Subcutaneous abdominal adipose tissue (tissue), 5 donors: ENCODE measurements at regions not wholly inside any gene's neighbourhood (a gene's known extent, or its start where the extent isn't known, plus 50 kb on each side); places are given as distances from the start of the nearest gene placed in this dataset.

ENCODE experiments used
- H3K27ac ChIP-seq: one replicate; pipeline ENCODE4 v1.7.0; 2013; ENCODE audit warnings: low read depth, mild to moderate bottlenecking, inconsistent platforms, low read length, moderate library complexity
- H3K27me3 ChIP-seq, 5 donors: one replicate each; pipeline ENCODE4 v1.7.0; 2013; ENCODE audit warnings: low read length in 5 of 5, inconsistent platforms in 1 of 5; ENCODE audit not compliant: control insufficient read depth in 5 of 5, insufficient read depth in 4 of 5
- H3K36me3 ChIP-seq, 5 donors: one replicate each; pipeline ENCODE4 v1.7.0; 2013; ENCODE audit warnings: low read length in 5 of 5; ENCODE audit not compliant: control insufficient read depth in 5 of 5, insufficient read depth in 5 of 5
- H3K4me1 ChIP-seq, 5 donors: one replicate each; pipeline ENCODE4 v1.7.0; 2013; ENCODE audit warnings: low read length in 5 of 5, mild to moderate bottlenecking in 3 of 5, moderate library complexity in 1 of 5; ENCODE audit not compliant: control insufficient read depth in 5 of 5, insufficient read depth in 5 of 5
- H3K4me3 ChIP-seq, 5 donors: one replicate each; pipeline ENCODE4 v1.7.0; 2013; ENCODE audit warnings: low read length in 5 of 5, low read depth in 1 of 5
- H3K9ac ChIP-seq, 5 donors: one replicate each; pipeline ENCODE4 v1.7.0; 2013; ENCODE audit warnings: low read length in 5 of 5, mild to moderate bottlenecking in 4 of 5, moderate library complexity in 3 of 5
- H3K9me3 ChIP-seq, 5 donors: one replicate each; pipeline ENCODE4 v1.7.0; 2013; ENCODE audit warnings: low read length in 5 of 5; ENCODE audit not compliant: control insufficient read depth in 5 of 5
- donor health status: healthy.
- donor health status: healthy.
- donor health status: healthy.
- donor health status: healthy.
- donor health status: healthy.

- Histone ChIP-seq H3K27ac (no peak overlapping the region), H3K27me3 (no peaks in the 10 kb centered on the region), H3K4me3 (no peak overlapping the region), H3K4me1 (no peaks in the 10 kb centered on the region), H3K9me3 (no peaks in the 10 kb centered on the region), H3K36me3 (no peaks in the 10 kb centered on the region), H3K9ac (no peak overlapping the region)
Observed at GRCh38 chr9:106314476-106314875, 548.5 kb upstream of the ZNF462 start.

- H3K4me1 ChIP-seq: no peaks in the 10 kb centered on the region
- H3K27me3 ChIP-seq: no peaks in the 10 kb centered on the region
- H3K4me3 ChIP-seq: no peak overlapping the region
- no peaks in the 10 kb centered on the region for H3K9me3 ChIP-seq
- no peak overlapping the region for H3K9ac ChIP-seq
- no peaks in the 10 kb centered on the region for H3K36me3 ChIP-seq
- no peak overlapping the region for H3K27ac ChIP-seq
Observed at GRCh38 chr9:106321394-106322180, 541.4 kb upstream of the ZNF462 start.

GRCh38 chr9:106322706-106323245, 540.2 kb upstream of the ZNF462 start:
- no peaks in the 10 kb centered on the region for H3K27me3 ChIP-seq
- H3K27ac ChIP-seq: no peak overlapping the region
- no peaks in the 10 kb centered on the region for H3K9me3 ChIP-seq
- no peaks in the 10 kb centered on the region for H3K4me1 ChIP-seq
- H3K36me3 ChIP-seq: no peaks in the 10 kb centered on the region
- no peak overlapping the region for H3K9ac ChIP-seq
- H3K4me3 ChIP-seq: no peak overlapping the region

GRCh38 chr9:106324053-106324585, 538.8 kb upstream of the ZNF462 start:
- H3K9me3 ChIP-seq: no peaks in the 10 kb centered on the region
- H3K36me3 ChIP-seq: no peaks in the 10 kb centered on the region
- H3K4me1 ChIP-seq: no peaks in the 10 kb centered on the region
- H3K4me3 ChIP-seq: no peak overlapping the region
- H3K27me3 ChIP-seq: no peaks in the 10 kb centered on the region
- H3K27ac ChIP-seq: no peak overlapping the region
- H3K9ac ChIP-seq: no peak overlapping the region

- no peaks in the 10 kb centered on the region for H3K4me1 ChIP-seq
- H3K9ac ChIP-seq: no peak overlapping the region
- H3K4me3 ChIP-seq: no peak overlapping the region
- H3K9me3 ChIP-seq: no peaks in the 10 kb centered on the region
- H3K27me3 ChIP-seq: no peaks in the 10 kb centered on the region
- H3K36me3 ChIP-seq: no peaks in the 10 kb centered on the region
- no peak overlapping the region for H3K27ac ChIP-seq
Observed at GRCh38 chr9:106324591-106325280, 538.2 kb upstream of the ZNF462 start.

GRCh38 chr9:106326493-106326892, 536.5 kb upstream of the ZNF462 start:
- H3K27me3 ChIP-seq: no peaks in the 10 kb centered on the region
- no peaks in the 10 kb centered on the region for H3K9me3 ChIP-seq
- H3K27ac ChIP-seq: no peak overlapping the region
- H3K4me1 ChIP-seq: no peaks in the 10 kb centered on the region
- no peak overlapping the region for H3K9ac ChIP-seq
- no peaks in the 10 kb centered on the region for H3K36me3 ChIP-seq
- no peak overlapping the region for H3K4me3 ChIP-seq

- no peak overlapping the region for H3K27ac ChIP-seq
- H3K27me3 ChIP-seq: no peaks in the 10 kb centered on the region
- no peak overlapping the region for H3K9ac ChIP-seq
- peaks cover 0 to 4% (median 0%) of the 10 kb centered on the region in 5 donors for H3K9me3 ChIP-seq
- H3K36me3 ChIP-seq: no peaks in the 10 kb centered on the region
- H3K4me1 ChIP-seq: no peaks in the 10 kb centered on the region
- no peak overlapping the region for H3K4me3 ChIP-seq
Observed at GRCh38 chr9:106333481-106333880, 529.5 kb upstream of the ZNF462 start.

GRCh38 chr9:106334081-106334480, 528.9 kb upstream of the ZNF462 start:
- Histone ChIP-seq H3K9ac (no peak overlapping the region), H3K4me3 (no peak overlapping the region), H3K36me3 (no peaks in the 10 kb centered on the region), H3K9me3 (peaks cover 0 to 4% (median 0%) of the 10 kb centered on the region in 5 donors), H3K4me1 (no peaks in the 10 kb centered on the region), H3K27me3 (no peaks in the 10 kb centered on the region), H3K27ac (no peak overlapping the region)

- Histone ChIP-seq H3K4me1 (no peaks in the 10 kb centered on the region), H3K9me3 (peaks cover 0 to 6% (median 0%) of the 10 kb centered on the region in 5 donors), H3K36me3 (no peaks in the 10 kb centered on the region), H3K27me3 (no peaks in the 10 kb centered on the region), H3K9ac (no peak overlapping the region), H3K27ac (no peak overlapping the region), H3K4me3 (no peak overlapping the region)
Observed at GRCh38 chr9:106339882-106340281, 523.1 kb upstream of the ZNF462 start.

- Histone ChIP-seq H3K4me1 (no peaks in the 10 kb centered on the region), H3K4me3 (no peak overlapping the region), H3K36me3 (no peaks in the 10 kb centered on the region), H3K27ac (no peak overlapping the region), H3K9me3 (no peaks in the 10 kb centered on the region), H3K27me3 (no peaks in the 10 kb centered on the region), H3K9ac (no peak overlapping the region)
Observed at GRCh38 chr9:106350777-106351176, 512.2 kb upstream of the ZNF462 start.
